ENCODE measurements at regions not wholly inside any gene's neighbourhood (a gene's known extent, or its start where the extent isn't known, plus 50 kb on each side); places are given as distances from the start of the nearest gene placed in this dataset.

DNA sequence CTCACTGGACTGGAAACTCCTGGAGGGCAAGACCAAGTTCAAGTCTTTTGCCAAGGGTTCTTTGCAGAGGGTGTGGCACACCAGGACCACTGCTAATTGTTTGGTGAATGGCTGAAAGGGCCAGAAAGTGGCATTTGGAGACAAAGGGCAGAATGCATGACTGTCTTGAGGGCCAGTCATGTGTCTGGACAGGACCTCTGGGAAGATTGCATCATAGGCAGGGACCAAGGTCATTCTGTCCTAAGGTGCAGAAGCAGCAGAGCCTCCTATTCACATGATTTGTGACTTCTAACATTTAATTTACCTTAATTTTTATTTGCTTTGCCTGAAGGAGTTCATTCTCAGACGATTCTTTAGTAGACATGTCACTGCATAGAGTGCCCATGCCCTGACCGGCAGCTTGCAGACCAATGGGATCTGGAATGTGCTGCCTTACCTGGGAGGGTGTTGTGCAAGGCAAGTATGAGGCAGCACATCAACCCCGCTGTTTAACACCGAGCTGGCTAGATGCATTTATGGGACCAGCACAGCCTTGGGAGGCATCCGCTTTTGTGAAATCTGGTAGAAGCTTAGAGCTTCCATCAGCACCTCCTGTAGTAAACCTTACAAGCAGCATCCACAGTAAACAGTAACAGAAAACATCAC lies 62.3 kb upstream of the MAF start:
- no TSS peak for BruUV-seq (replicated peaks)
- no peak overlapping the region for H3K27ac ChIP-seq
- DNase-seq = no peak
- H3K9me3 ChIP-seq (ENCODE audit: insufficient read depth, low read depth) = no peaks in the 10 kb centered on the region
- ChIA-PET POLR2A (ENCODE audit: unreplicated experiment) (no interaction called here), CTCF (no interaction called here)
- H3K36me3 ChIP-seq (ENCODE audit: low read depth) = no peaks in the 10 kb centered on the region
- no peaks in the 10 kb centered on the region for H3K9me2 ChIP-seq (ENCODE audit: insufficient read depth)
- H4K20me1 ChIP-seq (ENCODE audit: insufficient read depth) = no peaks in the 10 kb centered on the region
- no peak overlapping the region for H3K4me3 ChIP-seq
- H3F3A ChIP-seq (ENCODE audit: insufficient read depth, low read depth) = no peaks in the 10 kb centered on the region
- TF ChIP-seq, protein P1, sequence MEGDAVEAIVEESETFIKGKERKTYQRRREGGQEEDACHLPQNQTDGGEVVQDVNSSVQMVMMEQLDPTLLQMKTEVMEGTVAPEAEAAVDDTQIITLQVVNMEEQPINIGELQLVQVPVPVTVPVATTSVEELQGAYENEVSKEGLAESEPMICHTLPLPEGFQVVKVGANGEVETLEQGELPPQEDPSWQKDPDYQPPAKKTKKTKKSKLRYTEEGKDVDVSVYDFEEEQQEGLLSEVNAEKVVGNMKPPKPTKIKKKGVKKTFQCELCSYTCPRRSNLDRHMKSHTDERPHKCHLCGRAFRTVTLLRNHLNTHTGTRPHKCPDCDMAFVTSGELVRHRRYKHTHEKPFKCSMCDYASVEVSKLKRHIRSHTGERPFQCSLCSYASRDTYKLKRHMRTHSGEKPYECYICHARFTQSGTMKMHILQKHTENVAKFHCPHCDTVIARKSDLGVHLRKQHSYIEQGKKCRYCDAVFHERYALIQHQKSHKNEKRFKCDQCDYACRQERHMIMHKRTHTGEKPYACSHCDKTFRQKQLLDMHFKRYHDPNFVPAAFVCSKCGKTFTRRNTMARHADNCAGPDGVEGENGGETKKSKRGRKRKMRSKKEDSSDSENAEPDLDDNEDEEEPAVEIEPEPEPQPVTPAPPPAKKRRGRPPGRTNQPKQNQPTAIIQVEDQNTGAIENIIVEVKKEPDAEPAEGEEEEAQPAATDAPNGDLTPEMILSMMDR (conservative IDR thresholded peaks at IDR 0.05) = no peak
- no peak for TF ChIP-seq EZH2 (IDR thresholded peaks at IDR 0.05; ENCODE audit: low read depth)
- H3K79me2 ChIP-seq (ENCODE audit: low read depth) = no peaks in the 10 kb centered on the region
- no peak overlapping the region for H2AFZ ChIP-seq
- intact Hi-C loops (cut with micrococcal nuclease; ENCODE audit: unreplicated experiment) = no loop called here
- H3K27me3 ChIP-seq (ENCODE audit: insufficient read depth, low read depth) = 0 out of 2 replicates have a peak, but pooled peaks cover 6% of the 10 kb centered on the region
- no peaks in the 10 kb centered on the region for H3K4me1 ChIP-seq (replicated peaks; ENCODE audit: insufficient read depth)
- H3K4me2 ChIP-seq = no peak overlapping the region

DNA sequence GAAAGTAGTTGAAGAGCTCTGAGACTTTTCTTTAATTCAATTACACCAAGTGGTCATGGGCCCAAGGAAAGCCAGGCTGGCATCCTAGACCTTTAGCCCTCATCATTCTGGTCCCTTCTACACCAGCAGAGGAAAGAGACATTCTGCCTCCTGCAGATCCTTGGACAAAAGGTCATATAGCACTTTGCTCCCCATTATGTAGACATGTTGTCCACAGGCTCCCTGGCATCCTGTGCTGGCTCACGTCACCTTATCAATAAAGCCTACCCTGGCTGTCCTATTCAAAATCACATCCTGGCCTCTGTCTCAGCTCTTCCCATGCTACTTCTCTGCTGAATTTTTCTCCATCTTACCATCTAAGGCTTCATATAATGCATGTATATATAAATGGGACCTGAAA lies 61.6 kb upstream of the MAF start:
- CTCF ChIA-PET = no interaction called here

DNA sequence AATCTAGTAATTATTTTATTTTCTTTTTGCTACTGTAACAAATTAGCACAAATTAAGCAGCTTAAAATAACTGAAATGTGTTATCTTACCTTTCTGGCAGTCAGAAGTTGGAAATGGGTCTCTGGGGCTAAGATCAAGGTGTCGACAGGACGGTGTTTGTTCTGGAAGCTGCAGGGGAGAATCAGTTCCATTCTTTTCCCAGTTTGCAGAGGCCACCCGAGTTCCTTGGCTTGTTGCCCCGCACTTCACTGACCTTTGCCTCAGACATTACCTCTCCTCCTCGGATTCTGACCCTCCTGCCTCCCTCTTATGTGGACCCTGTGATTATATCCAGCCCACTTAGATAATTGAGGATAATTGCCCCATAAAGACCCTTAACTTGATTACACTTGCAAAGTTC lies 61.0 kb upstream of the MAF start:
- Histone ChIP-seq H3K27me3 (ENCODE audit: insufficient read depth, low read depth) (0 out of 2 replicates have a peak, but pooled peaks cover 6% of the 10 kb centered on the region), H3K79me2 (ENCODE audit: low read depth) (no peaks in the 10 kb centered on the region), H3K9me2 (ENCODE audit: insufficient read depth) (no peaks in the 10 kb centered on the region), H3K27ac (no peak overlapping the region), H2AFZ (no peak overlapping the region), H3K4me2 (no peak overlapping the region), H3F3A (ENCODE audit: insufficient read depth, low read depth) (no peaks in the 10 kb centered on the region), H4K20me1 (ENCODE audit: insufficient read depth) (no peaks in the 10 kb centered on the region), H3K4me1 (replicated peaks; ENCODE audit: insufficient read depth) (no peaks in the 10 kb centered on the region), H3K9me3 (ENCODE audit: insufficient read depth, low read depth) (no peaks in the 10 kb centered on the region), H3K4me3 (no peak overlapping the region), H3K36me3 (ENCODE audit: low read depth) (no peaks in the 10 kb centered on the region)
- ChIA-PET POLR2A (ENCODE audit: unreplicated experiment) (no interaction called here), CTCF (no interaction called here)
- no TSS peak for BruUV-seq (replicated peaks)
- DNase-seq = no peak
- TF ChIP-seq, protein P1 (conservative IDR thresholded peaks at IDR 0.05) = no peak
- TF ChIP-seq EZH2 (IDR thresholded peaks at IDR 0.05; ENCODE audit: low read depth) = no peak
- intact Hi-C loops (cut with micrococcal nuclease; ENCODE audit: unreplicated experiment) = no loop called here

More for the DNA sequence above, 61.6 kb upstream of the MAF start:
- no peaks in the 10 kb centered on the region for H3K36me3 ChIP-seq (ENCODE audit: low read depth)
- H3K4me2 ChIP-seq = no peak overlapping the region
- no peaks in the 10 kb centered on the region for H4K20me1 ChIP-seq (ENCODE audit: insufficient read depth)
- H3K9me3 ChIP-seq (ENCODE audit: insufficient read depth, low read depth) = no peaks in the 10 kb centered on the region
- H3K9me2 ChIP-seq (ENCODE audit: insufficient read depth) = no peaks in the 10 kb centered on the region
- H3K4me3 ChIP-seq = no peak overlapping the region
- H3F3A ChIP-seq (ENCODE audit: insufficient read depth, low read depth) = no peaks in the 10 kb centered on the region
- POLR2A ChIA-PET (ENCODE audit: unreplicated experiment) = no interaction called here
- intact Hi-C loops (cut with micrococcal nuclease; ENCODE audit: unreplicated experiment) = no loop called here
- H2AFZ ChIP-seq = no peak overlapping the region
- H3K27ac ChIP-seq = no peak overlapping the region
- H3K79me2 ChIP-seq (ENCODE audit: low read depth) = no peaks in the 10 kb centered on the region
- H3K27me3 ChIP-seq (ENCODE audit: insufficient read depth, low read depth) = 0 out of 2 replicates have a peak, but pooled peaks cover 6% of the 10 kb centered on the region
- no TSS peak for BruUV-seq (replicated peaks)
- H3K4me1 ChIP-seq (replicated peaks; ENCODE audit: insufficient read depth) = no peaks in the 10 kb centered on the region
- no peak for DNase-seq
- TF ChIP-seq EZH2 (IDR thresholded peaks at IDR 0.05; ENCODE audit: low read depth) = no peak
- TF ChIP-seq, protein P1 (conservative IDR thresholded peaks at IDR 0.05) = no peak

Data from PC-9 (cell line).